22Rv1 (cell line): ENCODE measurements at regions not wholly inside any gene's neighbourhood (a gene's known extent, or its start where the extent isn't known, plus 50 kb on each side); places are given as distances from the start of the nearest gene placed in this dataset.

Experiments
- H3K27ac ChIP-seq: fragments of 450-650 bp; 2 replicates; pipeline ENCODE4 v1.5.1; 2017
- CTCF ChIP-seq: fragments of 450-650 bp; IDR thresholded peaks from 2 replicates; pipeline ENCODE4 v1.5.1; 2017; ENCODE audit warnings: mild to moderate bottlenecking
- ZFX ChIP-seq: fragments of 450-650 bp; IDR thresholded peaks from 2 replicates; pipeline ENCODE4 v1.6.1; 2017; ENCODE audit warnings: antibody characterized with exemption, borderline replicate concordance

- no peak overlapping the region for H3K27ac ChIP-seq
- TF ChIP-seq ZFX = no peak
- TF ChIP-seq CTCF = no peak
Observed at GRCh38 chr5:171580502-171581265, 161.2 kb downstream of the FGF18 start.

GRCh38 chr5:171581781-171582180, 162.3 kb downstream of the FGF18 start:
- no peak overlapping the region for H3K27ac ChIP-seq
- TF ChIP-seq ZFX (no peak), CTCF (no peak)

- H3K27ac ChIP-seq = no peak overlapping the region
- TF ChIP-seq ZFX (no peak), CTCF (no peak)
Observed at GRCh38 chr5:171582849-171583248, 163.4 kb downstream of the FGF18 start.

- TF ChIP-seq CTCF (no peak), ZFX (no peak)
- no peak overlapping the region for H3K27ac ChIP-seq
Observed at GRCh38 chr5:171585981-171586380, 166.5 kb downstream of the FGF18 start.

GRCh38 chr5:171586436-171586835, 167.0 kb downstream of the FGF18 start:
- TF ChIP-seq CTCF = no peak
- no peak for TF ChIP-seq ZFX
- H3K27ac ChIP-seq = no peak overlapping the region

GRCh38 chr5:171588046-171588445, 168.6 kb downstream of the FGF18 start:
- TF ChIP-seq CTCF = no peak
- H3K27ac ChIP-seq = no peak overlapping the region

- H3K27ac ChIP-seq = no peak overlapping the region
- TF ChIP-seq CTCF (no peak), ZFX (no peak)
Observed at GRCh38 chr5:171588790-171589189, 169.3 kb downstream of the FGF18 start.
